Jurkat, Clone E6-1 (cell line): ENCODE measurements at regions not wholly inside any gene's neighbourhood (a gene's known extent, or its start where the extent isn't known, plus 50 kb on each side); places are given as distances from the start of the nearest gene placed in this dataset.

Source experiments
- DNase-seq: peaks from one replicate; pipeline ENCODE4 v3.0.0-alpha.2; 2011; ENCODE audit warnings: low read depth, low spot score
- H3K4me3 ChIP-seq: 2 replicates; pipeline ENCODE4 v1.5.1; 2011; ENCODE audit warnings: mild to moderate bottlenecking, low read length, control low read depth, moderate library complexity

DNA sequence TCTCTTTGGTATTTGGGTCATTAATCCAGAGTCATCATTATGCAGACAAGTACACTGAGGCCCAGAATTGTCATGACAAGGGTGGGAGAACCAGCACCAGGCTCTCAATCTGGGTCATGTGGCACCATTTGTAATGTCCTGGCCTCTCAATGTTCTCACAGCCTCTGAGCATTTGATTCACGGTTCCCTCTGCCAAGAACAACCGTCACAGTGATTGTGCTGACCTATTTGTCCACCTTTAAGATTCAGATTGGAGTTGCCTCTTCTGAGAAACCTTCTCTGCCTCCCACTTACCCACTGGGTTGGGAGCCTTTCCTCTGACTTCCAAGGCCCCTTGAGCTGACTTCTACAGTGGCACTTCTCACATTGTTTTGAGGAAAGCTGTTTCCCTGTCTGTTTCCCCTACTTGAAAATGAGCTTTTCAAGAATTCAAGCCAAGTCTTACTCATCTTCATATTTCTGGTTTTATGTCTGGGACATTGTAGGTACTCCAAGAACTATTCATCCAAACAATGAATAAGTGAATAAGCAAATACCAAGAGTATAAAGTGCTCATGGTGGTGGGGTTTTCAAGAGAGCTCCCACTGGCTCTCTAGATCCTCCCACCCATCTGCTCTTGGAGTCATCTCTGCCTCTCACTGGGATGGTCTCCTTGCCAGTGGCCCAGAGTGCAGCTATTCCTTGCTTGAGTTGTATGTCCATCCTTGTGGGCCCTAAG lies 126.4 kb upstream of the E2F8 start:
- DNase-seq = no peak
- no peak overlapping the region for H3K4me3 ChIP-seq

DNA sequence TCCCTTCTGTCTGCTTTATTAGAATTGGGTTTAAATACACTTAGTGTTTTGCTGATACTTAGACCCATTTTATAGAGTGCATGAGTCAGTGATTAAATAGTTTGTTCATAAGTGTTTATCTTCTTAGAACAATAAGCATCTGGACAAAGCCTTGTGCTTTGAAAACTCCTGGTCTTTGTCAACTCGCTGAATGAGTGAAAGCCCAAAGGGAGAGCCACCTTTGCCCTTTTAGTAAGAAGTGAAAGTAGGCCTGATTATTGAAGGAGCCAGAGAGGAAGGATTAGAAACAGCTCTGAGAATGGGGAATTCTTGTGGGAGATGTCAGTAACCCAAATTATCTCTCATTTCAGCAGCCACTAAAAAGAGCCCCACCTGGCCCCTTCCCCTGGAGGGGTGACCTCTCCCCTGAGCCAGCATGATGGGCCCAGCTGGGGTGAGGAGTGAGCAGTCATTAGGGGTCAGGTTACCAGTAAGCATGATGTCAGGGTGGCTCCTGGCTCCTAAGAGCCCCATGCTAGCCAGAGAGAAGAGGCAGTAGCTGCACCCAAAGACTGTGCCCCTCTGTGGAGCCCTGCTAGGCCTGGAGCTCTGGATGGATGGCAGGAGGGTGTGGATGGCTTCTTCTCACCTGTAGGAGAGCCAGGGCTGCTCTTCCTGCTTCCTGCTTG lies 125.1 kb upstream of the E2F8 start:
- no peak for DNase-seq
- H3K4me3 ChIP-seq = no peak overlapping the region

DNA sequence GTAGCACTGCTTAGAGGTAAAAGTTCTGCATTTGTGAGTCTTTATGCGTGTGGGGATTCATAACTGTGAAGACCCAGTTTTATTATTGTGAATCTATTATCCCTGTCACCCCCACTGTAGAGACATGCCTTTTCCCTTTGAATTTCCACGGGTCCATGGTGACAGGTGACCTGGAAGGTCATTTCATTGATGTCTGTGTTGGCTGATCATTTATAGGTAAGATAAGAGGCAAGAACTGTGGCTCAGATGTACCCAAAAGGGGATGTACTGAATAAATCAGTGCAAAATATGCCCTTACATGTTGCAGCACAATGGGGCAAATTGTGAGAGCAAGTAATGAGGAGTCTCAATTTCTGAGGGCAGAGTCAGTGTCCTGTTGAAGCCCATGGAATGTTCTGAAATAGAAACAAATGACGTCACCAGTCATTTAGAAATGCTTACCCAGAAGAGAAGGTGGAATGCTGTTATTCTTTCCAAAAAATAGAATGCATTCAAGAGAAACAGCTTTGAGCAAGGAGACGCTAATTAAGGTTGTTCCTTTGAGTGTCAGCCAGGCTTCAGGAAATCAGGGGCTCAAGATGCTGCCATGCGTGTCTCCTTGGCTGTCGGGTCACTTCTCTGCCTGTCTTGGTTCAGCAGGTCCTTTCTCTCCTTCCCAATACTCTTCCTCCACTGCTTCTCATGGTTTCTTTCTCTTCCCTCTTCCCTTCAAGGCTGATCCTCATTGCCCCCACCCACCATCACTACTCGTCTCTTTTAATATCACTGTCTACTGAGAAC lies 118.7 kb upstream of the E2F8 start:
- no peak overlapping the region for H3K4me3 ChIP-seq
- no peak for DNase-seq

DNA sequence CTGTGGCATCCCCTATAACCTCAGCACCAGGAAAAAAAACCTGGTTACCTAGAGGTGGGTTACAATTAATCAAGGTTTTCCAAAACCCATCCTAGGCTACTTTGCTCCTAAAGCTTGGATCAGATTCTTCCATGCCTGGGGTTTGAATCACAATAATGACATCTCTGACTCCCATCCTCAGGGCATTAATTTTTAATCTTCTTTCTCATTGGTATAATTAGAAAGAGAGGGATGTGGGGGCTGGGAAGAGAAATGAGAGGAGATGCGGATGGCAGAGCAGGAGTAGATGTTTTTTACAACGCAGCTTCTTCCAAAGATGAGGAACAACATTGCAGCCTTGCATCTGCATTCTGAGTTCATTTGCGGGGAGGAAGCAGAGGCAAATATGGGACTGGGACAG lies 117.2 kb upstream of the E2F8 start:
- no peak for DNase-seq
- H3K4me3 ChIP-seq = no peak overlapping the region

DNA sequence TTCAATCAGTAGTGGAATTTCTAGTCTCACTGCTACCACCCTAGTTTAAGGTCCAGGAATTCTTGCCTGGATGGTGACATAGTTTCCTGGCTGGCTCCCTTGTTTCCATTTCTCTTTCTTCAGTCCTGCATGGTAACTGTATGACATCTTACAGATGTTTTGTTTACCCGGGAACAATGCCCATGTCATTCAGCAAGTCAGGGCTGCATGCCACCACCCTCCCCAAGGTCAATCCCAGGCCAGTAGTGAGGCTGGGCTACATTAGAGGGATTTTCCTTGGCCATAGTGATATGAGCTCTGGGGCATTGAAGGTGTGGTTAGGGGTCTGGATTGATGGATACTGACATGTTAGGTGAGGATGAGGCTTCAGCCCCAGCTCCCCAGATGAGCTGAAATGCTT lies 114.9 kb upstream of the E2F8 start:
- no peak for DNase-seq
- no peak overlapping the region for H3K4me3 ChIP-seq

DNA sequence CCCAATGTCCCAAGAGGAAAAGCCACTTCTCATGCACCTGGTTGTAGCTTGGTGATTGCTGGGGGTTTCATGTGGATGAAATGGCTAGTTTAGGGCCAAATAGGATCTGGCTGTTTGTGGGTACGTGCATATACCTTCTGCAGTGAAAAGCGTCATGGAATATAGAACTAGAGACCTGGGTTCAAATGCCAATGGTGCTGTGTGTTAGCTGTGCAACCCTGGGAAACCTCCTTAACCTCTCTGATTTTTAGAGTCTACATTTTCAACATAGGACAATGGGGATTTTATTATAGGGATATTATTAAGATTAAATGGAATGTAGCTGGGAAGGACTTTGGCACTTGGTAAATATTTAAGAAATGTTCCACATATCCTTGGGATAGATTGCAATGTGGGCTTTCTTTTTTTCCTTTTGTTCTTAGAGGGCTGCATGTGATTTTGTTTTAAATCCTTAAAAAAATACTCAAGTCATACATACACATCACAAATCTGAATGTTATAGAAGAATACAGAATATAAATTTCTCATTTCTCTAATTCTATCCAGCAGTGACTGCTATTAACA lies 112.6 kb upstream of the E2F8 start:
- DNase-seq = no peak
- no peak overlapping the region for H3K4me3 ChIP-seq

DNA sequence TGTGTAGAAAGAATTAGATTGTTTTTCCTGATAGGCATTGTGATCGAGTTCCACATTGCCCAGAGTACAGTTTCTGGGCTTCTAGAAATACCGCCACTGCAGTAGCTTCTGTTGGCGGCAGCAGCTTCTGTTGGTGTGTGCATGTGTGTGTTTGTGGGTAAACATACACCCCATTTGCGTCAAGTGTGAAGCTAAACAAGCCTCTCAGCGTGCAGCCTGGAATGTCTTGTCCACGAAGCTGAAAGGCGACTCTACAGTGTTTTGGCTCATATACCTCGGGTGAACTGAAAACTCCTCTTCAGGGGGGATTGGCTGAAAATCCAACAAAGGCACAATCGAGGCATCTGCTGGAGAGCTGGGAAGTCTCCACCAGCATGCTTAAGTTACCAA lies 112.0 kb upstream of the E2F8 start:
- no peak overlapping the region for H3K4me3 ChIP-seq
- no peak for DNase-seq

DNA sequence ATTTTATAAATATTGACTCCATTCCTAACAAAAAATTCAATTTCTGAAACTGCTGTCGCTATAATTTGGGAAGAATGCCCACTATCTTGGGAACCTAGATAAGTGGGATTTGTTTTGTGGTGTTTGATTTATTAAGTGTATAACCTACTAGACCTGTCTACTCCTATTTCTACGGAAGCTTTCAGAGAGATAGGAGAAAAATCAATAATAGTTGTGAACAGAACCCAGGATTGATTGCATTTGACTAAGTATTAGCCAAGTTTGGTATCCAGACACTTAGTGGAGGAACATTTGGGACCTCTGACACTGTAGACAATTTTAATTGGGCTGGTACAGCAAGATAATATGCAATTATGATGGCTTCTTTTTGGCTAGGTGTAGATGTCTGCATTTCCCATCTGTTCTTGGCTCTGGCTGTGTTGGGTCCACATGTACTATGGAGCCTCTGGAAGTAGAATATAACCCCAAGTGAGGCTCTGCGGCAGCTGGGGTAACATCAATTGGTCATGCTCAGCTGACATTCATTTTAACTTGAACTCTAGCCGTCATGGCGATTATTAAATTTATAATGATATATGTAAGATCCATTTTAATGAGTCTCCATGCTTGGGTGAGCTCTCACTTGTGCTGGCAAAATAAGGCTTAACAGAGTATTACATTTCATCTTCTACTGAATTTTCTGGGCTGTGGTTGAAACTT lies 111.5 kb upstream of the E2F8 start:
- H3K4me3 ChIP-seq = no peak overlapping the region
- DNase-seq = no peak

DNA sequence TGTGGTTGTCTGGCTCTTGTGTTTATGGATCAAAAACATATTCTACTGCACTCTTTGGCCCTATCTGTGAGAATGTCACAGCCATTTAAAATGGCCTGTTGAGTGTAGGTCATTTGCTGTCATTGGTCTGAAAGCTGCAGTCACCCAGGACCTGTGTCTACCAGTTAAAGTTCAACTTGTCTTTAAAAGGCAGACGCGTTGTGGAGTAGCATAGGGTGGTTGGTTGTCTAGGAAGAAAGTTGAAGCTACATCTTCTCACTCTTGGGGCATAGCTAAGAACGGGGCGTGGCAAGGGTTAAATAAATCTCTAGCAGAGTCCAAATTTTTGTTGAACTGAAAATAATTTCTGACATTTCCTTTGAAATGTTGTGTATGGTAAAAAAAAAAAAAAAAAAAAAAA lies 110.7 kb upstream of the E2F8 start:
- H3K4me3 ChIP-seq = no peak overlapping the region
- no peak for DNase-seq

DNA sequence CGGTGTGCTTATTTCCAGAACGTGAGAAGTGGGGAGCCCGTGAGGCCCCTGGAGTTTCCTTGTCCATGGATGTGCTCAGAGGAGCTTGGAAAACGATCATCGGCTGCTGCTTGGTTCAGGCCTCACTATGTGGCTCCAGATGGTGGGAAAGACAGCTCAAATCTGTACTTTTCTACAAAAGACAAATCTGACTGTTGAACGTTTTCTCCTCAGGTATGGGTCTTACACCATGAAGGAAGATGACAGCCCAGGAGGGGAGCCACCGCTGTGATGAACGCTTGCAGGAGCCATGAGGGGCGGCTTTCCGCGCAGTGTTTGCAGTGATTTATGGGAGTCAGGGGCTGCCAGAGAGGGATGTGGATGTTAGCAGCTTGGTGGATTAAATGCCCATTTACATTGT lies 109.4 kb upstream of the E2F8 start:
- no peak for DNase-seq
- H3K4me3 ChIP-seq = no peak overlapping the region

DNA sequence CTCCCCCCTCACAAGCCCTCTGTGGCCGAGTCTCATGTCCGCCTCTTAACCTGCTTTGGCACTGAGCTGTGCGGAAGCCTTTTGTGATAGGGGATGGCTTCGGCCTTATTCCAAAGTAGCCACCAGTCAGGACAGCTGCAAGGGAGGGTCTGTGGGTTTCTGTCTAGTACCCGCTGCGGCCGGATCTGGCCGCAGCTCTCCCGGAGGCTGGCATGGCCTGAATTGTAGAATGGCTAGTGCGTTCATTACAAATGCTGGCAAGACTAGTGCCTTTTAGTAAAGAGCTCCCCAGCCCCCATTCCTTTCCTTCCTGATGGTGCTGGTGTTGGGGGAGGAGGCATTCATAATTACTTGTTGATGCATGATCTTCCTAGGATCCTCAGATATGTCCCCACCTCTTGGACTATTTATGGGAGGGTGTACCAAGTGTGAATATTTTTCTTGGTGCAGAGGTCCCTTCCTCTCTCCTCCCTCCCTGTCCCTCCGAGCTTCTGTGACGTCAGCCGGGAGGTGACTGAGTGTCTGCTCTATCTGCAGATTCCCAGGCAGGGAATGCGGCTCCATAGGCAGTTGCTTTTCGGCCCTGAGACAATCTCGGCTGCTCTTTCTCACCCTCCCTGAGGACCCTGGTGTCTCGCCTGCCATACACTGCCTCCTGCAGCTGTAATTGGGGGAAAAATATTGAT lies 108.7 kb upstream of the E2F8 start:
- no peak for DNase-seq
- no peak overlapping the region for H3K4me3 ChIP-seq

DNA sequence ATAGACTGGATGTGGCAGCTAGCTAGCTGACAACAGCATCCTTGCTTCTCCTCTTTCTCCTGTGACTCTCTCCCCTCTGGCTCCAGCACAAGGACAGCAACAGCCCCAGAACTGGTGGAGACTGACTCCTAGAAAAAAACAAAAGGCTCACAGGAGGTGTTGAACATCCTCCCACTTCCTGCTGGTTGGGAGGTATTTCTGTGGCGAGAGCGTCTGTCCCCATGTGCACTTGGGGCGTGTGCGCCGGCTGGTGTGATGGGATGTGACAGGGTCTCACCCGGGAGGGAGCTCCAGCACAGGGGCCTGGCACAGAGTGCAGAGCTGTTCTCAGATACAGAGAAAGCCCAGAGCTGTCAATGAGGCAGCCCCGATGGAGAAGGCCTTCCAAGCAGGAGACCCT lies 107.2 kb upstream of the E2F8 start:
- peak; percentile 7 for DNase-seq
- H3K4me3 ChIP-seq = no peak overlapping the region

DNA sequence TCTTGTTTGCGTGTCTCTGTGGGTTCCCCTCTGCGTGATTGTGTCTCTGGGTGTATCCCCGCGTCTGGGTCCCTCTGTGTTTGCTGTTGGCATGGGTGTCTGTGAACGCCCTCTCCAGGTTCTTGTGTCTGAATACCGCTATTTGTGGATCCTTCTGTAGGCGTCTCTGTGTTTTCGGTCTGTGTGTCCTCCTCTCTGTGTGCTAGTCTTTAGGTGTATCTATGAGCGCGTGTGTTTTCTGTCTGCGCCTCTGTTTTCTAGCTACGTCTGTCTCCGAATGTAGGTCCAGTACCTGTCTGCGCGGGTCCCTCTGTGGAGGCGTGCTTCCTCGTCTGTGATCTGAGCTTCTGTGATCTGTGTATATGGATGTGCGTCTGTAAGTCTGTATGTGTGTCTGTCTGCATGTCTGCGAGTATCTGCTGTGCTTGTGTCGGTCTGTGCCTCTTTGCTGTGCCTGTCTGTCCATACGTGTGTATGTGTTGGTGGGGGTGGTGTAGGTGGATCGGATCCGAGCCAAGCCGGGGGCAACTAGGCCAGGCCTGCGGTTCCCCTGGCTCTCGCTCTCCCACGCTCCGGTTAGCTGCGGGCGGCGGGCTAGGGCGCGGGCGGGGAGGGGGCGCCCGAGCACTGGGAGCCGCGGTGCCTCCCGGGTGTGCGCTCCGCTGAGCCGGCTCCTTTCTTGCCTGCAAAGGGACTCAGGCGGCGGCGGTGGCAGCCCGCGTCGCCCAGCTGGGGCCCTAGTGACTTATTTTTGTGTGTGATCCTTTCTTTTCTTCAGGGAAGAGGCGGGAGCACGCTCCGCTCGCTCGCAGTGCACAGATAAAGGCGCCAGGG lies 105.3 kb upstream of the E2F8 start:
- DNase-seq = no peak
- no peak overlapping the region for H3K4me3 ChIP-seq

DNA sequence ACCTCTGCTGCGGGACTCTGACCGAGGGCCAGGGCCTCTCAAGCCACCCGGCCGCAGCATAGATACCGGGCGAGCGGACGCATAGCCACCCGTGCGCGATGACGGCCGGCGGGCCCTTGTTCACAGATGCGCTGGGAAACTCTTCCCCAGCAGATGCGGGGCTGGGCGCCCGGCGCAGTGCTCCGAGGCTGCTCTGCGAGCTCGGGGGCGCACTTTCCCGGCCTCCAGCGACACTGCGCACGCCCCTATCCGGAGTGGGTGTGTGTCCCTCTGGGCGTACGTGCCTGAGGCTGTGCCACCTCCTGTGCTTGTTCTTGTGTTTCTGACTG lies 104.7 kb upstream of the E2F8 start:
- H3K4me3 ChIP-seq = no peak overlapping the region
- DNase-seq = no peak

DNA sequence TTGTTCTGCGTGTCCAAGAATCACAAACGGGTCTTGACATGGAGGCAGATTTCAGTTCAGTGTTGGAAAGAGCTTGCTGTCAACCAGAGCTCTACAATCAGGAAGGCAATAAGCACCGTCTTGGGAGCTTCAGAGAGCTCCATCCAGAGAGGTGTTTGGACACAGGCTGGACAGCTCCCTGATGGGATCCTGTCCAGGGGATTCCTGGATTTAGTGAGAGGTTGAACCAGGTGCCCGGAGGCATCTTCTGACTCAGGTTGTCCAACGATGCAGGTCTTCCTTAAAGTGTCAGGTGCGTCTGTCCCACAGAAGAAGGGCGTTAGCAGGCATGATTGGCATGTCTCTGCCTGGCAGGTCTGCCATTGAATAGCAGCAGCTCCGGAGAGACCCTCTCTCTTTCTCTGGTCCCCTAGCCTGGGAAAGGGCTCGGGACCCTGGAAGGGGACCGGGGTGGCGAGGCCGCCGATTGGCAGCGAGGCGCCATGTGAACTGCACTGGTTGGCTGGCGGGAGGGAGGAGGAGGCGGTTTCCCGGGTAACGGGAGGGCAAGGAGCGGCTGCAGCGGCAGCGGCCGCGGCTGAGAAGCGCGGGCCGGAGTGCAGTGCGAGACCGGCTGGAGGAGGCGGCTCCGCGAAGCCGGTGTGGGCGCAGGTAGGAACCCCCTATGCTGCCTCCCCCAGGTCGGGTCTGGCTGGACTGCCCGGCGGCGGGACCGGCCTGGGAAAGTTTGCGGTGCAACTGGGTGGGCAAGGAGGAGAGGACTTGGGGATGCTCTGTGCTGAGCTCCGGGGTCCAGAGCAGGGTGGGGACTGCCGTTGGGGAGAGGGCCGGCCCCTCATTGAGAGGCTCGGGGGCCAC lies 104.1 kb upstream of the E2F8 start:
- no peak overlapping the region for H3K4me3 ChIP-seq
- no peak for DNase-seq

DNA sequence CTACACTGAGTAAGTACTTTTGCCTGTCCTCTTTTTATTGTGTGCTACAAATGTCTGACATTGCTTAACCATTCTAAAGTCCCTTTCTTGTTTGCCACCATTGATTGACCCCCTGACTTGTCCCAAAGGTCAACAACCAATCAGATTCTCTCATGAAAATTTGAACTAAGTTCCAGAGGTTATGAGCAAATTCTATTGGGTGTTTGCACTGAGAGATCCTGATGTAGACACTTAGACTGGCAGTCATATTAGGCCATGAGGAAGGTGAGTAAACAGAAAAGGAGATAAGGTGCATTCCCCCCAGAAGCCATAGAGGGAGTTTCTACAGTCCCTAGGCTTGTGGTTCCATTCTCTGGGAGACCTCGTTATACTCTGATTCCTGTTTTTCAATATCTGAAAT lies 101.3 kb upstream of the E2F8 start:
- DNase-seq = no peak
- H3K4me3 ChIP-seq = no peak overlapping the region

DNA sequence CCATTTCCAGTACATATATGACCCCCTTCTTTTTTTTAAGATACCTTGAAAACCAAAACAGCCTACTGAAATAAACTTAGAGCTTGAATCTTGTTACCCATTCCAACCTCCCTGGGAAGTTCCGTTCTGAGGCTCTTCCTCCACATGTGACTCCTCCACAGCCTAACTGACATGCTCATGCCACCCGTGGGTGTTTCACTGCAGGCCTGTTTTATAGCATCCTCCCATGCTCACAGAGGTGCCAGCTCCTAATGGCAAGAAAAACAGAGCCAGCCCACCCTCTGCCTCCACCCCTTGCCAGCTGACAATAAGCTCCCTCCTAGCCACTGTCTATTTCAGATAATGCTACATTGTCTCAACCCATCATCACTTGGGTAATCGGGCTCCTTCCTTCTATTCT lies 97.6 kb upstream of the E2F8 start:
- H3K4me3 ChIP-seq = no peak overlapping the region
- no peak for DNase-seq
